Duodenal mucosa (tissue), 2 donors: ENCODE measurements at regions not wholly inside any gene's neighbourhood (a gene's known extent, or its start where the extent isn't known, plus 50 kb on each side); places are given as distances from the start of the nearest gene placed in this dataset.
"Not testable (repeated sequence)": the region's sequence is repeated elsewhere in the genome, so short reads cannot be mapped to it uniquely, and the experiment has no call there.

Experiments used
- H3K27ac ChIP-seq: one replicate; pipeline ENCODE4 v1.7.0; 2013; ENCODE audit warnings: low read depth, low read length
- H3K27me3 ChIP-seq, 2 donors: one replicate each; pipeline ENCODE4 v1.7.0; 2013; ENCODE audit warnings: low read length in 2 of 2, control low read depth in 1 of 2; ENCODE audit not compliant: insufficient read depth in 2 of 2, control insufficient read depth in 1 of 2
- H3K36me3 ChIP-seq, 2 donors: one replicate each; pipeline ENCODE4 v1.7.0; 2013; ENCODE audit warnings: low read length in 2 of 2, control low read depth in 1 of 2; ENCODE audit not compliant: insufficient read depth in 2 of 2, control insufficient read depth in 1 of 2
- H3K4me1 ChIP-seq, 2 donors: one replicate each; pipeline ENCODE4 v1.7.0; 2013; ENCODE audit warnings: low read length in 2 of 2, control low read depth in 1 of 2; ENCODE audit not compliant: insufficient read depth in 2 of 2, control insufficient read depth in 1 of 2
- H3K4me3 ChIP-seq, 2 donors: one replicate each; pipeline ENCODE4 v1.7.0; 2013; ENCODE audit warnings: low read length in 2 of 2, low read depth in 1 of 2
- H3K9ac ChIP-seq, 2 donors: one replicate each; pipeline ENCODE4 v1.7.0; 2013; ENCODE audit warnings: low read length in 2 of 2, low read depth in 1 of 2
- H3K9me3 ChIP-seq, 2 donors: one replicate each; pipeline ENCODE4 v1.7.0; 2013; ENCODE audit warnings: low read length in 2 of 2, control low read depth in 1 of 2; ENCODE audit not compliant: control insufficient read depth in 1 of 2

- no peak overlapping the region for H3K9ac ChIP-seq
- H3K27ac ChIP-seq: no peak overlapping the region
- no peaks in the 10 kb centered on the region for H3K4me1 ChIP-seq
- no peaks in the 10 kb centered on the region for H3K27me3 ChIP-seq
- H3K4me3 ChIP-seq: no peak overlapping the region
- no peaks in the 10 kb centered on the region for H3K9me3 ChIP-seq
- H3K36me3 ChIP-seq: no peaks in the 10 kb centered on the region
Measured at GRCh38 chr4:57312296-57312695, 202.1 kb upstream of the IGFBP7 start.

DNA sequence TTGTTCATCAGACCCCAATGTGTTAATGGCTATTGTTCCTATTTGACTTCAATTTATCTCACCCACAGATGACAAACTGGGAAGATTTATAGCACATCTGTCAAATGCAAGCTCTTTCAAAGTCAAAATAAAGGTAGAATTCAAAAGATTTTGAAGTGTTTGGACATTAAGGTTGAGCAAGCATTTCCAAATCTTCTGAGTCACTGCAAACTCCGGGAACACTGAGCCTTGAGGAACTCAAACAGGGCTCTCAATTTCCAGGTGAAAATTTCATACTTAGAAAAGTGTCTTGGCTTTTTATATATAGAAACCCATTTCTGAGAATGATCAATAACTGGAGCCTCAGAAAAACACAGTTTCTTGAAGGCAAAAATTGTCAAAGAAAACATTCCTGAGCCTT lies 199.5 kb upstream of the IGFBP7 start:
- Histone ChIP-seq H3K4me1 (no peaks in the 10 kb centered on the region), H3K27me3 (no peaks in the 10 kb centered on the region), H3K9me3 (no peaks in the 10 kb centered on the region), H3K27ac (no peak overlapping the region), H3K4me3 (no peak overlapping the region), H3K36me3 (no peaks in the 10 kb centered on the region), H3K9ac (no peak overlapping the region)

DNA sequence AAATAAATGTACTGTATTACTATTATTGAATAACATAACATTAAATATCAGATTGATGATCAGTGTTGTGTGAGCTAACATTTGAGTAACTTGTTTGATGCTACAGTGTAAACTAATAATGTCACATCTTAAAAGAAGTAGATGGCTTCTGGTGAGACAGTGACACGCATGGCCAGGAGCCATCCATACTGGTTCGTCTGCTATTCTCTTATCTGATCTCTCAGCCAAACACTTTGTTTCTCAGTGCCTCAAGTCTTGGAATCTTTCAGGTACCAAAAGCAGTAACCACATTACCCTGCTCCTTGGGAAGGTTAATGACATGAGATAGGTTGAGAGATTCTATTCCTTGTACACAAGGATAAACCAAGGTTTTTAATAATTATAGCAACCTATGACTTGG lies 198.1 kb upstream of the IGFBP7 start:
- Histone ChIP-seq H3K4me1 (no peaks in the 10 kb centered on the region), H3K9me3 (no peaks in the 10 kb centered on the region), H3K9ac (no peak overlapping the region), H3K27ac (no peak overlapping the region), H3K27me3 (no peaks in the 10 kb centered on the region), H3K4me3 (no peak overlapping the region), H3K36me3 (no peaks in the 10 kb centered on the region)

DNA sequence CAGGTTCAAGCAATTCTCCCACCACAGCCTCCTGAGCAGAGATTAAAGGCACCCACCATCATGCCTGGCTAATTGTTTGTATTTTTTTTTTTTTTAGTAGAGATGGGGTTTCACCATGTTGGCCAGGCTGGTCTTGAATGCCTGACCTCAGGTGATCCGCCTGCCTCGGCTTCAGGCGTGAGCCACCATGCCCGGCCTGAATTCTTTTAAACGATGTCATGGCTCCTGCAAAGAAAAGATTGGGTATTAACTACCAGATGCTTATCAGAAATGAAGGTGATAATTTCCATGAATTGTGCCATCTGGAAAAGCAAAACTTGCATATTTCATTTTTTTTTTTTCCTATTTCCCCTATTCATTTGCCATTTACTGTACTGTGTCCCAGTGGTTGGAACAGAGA lies 195.7 kb upstream of the IGFBP7 start:
- H3K9me3 ChIP-seq: no peaks in the 10 kb centered on the region
- no peaks in the 10 kb centered on the region for H3K4me1 ChIP-seq
- no peaks in the 10 kb centered on the region for H3K36me3 ChIP-seq
- no peak overlapping the region for H3K9ac ChIP-seq
- no peak overlapping the region for H3K27ac ChIP-seq
- H3K4me3 ChIP-seq: no peak overlapping the region
- no peaks in the 10 kb centered on the region for H3K27me3 ChIP-seq

DNA sequence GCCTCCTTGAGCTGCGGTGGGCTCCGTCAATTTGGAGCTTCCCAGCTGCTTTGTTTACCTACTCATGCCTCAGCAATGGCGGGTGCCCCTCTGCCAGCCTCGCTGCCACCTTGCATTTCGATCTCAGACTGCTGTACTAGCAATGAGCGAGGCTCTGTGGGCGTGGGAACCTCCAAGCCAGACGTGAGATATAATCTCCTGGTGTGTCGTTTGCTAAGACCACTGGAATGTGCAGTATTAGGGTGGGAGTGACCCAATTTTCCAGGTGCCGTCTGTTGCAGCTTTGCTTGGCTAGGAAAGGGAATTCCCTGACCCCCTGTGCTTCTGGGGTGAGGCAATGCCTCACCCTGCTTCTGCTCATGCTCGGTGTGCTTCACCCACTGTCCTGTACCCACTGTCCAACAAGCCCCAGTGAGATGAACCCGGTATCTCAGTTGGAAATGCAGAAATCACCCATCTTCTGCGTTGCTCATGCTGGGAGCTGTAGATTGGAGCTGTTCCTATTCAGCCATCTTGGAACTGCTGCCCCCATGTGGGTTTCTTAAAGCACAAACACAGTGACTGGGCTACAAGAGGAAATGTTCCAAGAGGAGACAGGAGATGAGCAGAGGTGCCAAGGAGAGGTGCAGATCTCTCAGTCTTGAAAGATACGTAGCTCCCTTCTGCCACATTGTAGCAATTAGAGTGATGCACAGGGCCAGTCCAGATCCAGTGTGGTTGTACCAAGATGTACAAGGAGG lies 193.0 kb upstream of the IGFBP7 start:
- H3K36me3 ChIP-seq: no peaks in the 10 kb centered on the region
- H3K4me3 ChIP-seq: no peak overlapping the region
- no peaks in the 10 kb centered on the region for H3K4me1 ChIP-seq
- H3K9me3 ChIP-seq: peaks cover 0 to 6% of the 10 kb centered on the region in 2 donors
- no peaks in the 10 kb centered on the region for H3K27me3 ChIP-seq
- H3K27ac ChIP-seq: no peak overlapping the region
- H3K9ac ChIP-seq: no peak overlapping the region

DNA sequence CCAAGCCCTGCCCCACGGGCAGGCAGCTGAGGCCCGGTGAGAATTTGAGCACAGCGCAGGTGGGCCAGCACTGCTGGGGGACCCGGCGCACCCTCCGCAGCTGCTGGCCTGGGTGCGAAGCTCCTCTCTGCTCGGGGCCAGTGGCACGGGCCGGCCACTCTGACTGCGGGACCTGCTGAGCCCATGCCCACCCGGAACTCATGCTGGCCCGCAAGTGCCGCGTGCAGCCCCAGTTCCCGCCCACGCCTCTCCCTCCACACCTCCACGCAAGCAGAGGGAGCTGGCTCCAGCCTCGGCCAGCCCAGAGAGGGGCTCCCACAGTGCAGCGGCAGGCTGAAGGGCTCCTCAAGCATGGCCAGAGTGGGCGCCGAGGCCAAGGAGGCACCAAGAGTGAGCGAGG lies 190.1 kb upstream of the IGFBP7 start:
- not testable (repeated sequence) for H3K4me1 ChIP-seq, H3K27ac ChIP-seq, H3K27me3 ChIP-seq, H3K4me3 ChIP-seq, H3K36me3 ChIP-seq, H3K9ac ChIP-seq, H3K9me3 ChIP-seq

DNA sequence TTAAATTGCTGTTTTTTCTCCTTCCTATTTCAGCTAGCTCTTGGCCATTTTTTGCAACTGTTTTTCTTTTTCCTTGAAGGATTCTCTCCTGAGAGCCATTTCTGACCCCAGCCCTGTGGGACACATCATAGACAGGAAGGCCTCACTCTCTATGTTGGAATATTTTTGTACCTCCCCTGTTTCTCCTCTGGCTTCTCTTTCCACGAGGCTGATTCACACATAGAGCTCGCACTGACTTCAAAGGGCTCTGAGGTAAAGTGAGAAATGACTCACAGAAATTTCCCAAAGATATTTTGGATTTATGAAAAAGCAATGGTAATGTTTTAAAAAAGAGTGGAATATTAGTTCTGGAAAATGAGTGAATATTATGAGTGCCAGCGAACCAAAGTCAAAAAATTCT lies 181.7 kb upstream of the IGFBP7 start:
- H3K36me3 ChIP-seq: no peaks in the 10 kb centered on the region
- no peak overlapping the region for H3K27ac ChIP-seq
- H3K4me1 ChIP-seq: no peaks in the 10 kb centered on the region
- H3K9ac ChIP-seq: no peak overlapping the region
- no peaks in the 10 kb centered on the region for H3K9me3 ChIP-seq
- no peak overlapping the region for H3K4me3 ChIP-seq
- no peaks in the 10 kb centered on the region for H3K27me3 ChIP-seq

- Histone ChIP-seq H3K4me3 (no peak overlapping the region), H3K9me3 (no peaks in the 10 kb centered on the region), H3K9ac (no peak overlapping the region), H3K27me3 (no peaks in the 10 kb centered on the region), H3K36me3 (no peaks in the 10 kb centered on the region), H3K4me1 (no peaks in the 10 kb centered on the region), H3K27ac (no peak overlapping the region)
Measured at GRCh38 chr4:57287687-57288604, 177.8 kb upstream of the IGFBP7 start.

- no peaks in the 10 kb centered on the region for H3K36me3 ChIP-seq
- no peaks in the 10 kb centered on the region for H3K9me3 ChIP-seq
- no peak overlapping the region for H3K9ac ChIP-seq
- H3K4me1 ChIP-seq: no peaks in the 10 kb centered on the region
- H3K27me3 ChIP-seq: no peaks in the 10 kb centered on the region
- no peak overlapping the region for H3K27ac ChIP-seq
- H3K4me3 ChIP-seq: no peak overlapping the region
Measured at GRCh38 chr4:57282933-57283310, 172.7 kb upstream of the IGFBP7 start.

DNA sequence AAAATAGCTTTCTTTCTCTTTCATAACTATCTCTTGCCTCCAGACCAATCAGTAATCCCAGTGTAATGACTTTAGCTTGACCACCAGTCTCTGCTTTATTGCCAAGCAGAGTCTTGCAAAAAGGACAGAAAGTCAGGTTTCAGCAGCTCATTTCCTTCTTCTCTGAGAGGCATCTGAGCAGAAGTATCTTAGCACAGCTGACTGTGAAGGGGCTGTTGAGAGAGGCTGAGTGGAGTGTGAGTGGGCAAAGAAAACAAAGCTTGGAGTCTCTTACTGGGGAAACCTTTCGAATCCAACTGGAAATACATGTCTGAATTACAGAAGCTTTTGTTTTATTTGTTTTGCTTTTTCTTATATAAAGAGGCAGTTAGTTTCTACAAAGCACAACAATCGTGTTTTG lies 170.3 kb upstream of the IGFBP7 start:
- H3K4me3 ChIP-seq: no peak overlapping the region
- H3K27me3 ChIP-seq: no peaks in the 10 kb centered on the region
- no peaks in the 10 kb centered on the region for H3K9me3 ChIP-seq
- no peaks in the 10 kb centered on the region for H3K36me3 ChIP-seq
- no peak overlapping the region for H3K9ac ChIP-seq
- no peak overlapping the region for H3K27ac ChIP-seq
- no peaks in the 10 kb centered on the region for H3K4me1 ChIP-seq
